HG03060 (cell line): ENCODE measurements at regions not wholly inside any gene's neighbourhood (a gene's known extent, or its start where the extent isn't known, plus 50 kb on each side); places are given as distances from the start of the nearest gene placed in this dataset.

Experiments used
- ATAC-seq: cut with Tn5 transposase; IDR thresholded peaks from one replicate; pipeline ENCODE4 v1.9.1; 2021; ENCODE audit warnings: low read depth, moderate number of reproducible peaks; ENCODE audit not compliant: unreplicated experiment

GRCh38 chr5:144896473-144896872 lies 725.8 kb downstream of the KCTD16 start:
- ATAC-seq, result no peak

- ATAC-seq, result no peak
These were observed 716.0 kb downstream of the KCTD16 start for GRCh38 chr5:144886668-144887067.

DNA sequence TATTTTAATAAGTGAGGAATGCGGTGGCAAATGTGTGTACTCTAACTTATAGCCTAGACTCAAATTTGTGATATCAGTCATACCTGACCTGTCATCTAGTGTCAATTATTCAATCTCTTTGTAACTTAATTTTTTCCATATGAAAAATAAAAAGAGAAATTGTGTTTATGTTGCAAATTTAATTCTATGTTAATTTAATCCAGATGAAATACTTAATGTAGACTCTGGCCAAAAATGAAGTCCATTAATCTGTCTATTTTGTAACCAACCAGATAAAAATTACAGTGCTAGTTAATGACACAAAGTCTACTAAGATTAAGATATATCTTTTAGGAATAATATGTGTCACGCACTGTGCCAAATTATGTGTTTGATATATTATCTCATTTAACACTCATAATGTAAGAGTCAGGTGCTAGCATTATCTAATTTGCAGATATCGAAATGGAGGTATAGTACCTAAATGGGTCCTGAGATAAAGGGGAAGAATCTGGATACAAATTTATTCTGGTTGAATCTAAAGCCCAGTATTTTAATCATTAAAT lies 712.1 kb downstream of the KCTD16 start:
- no peak for ATAC-seq

DNA sequence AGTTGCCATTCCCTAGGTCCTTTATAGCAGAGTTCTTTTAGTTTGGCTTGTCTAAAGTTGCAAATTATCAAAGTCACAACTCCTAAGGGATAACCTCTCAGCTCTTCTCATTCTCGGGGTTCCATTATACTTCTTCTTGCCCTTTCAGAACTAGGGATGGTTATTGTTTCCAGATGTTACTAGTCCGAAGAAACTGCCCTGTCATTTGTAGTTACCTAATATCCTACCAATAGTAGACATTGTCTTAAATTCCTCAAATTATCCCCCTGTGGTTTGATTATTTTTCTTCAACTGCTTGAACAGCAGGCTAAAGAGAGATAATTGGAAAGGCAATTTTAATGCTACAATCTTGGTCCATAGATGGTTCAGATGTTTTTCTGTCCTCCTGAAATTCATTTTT lies 709.8 kb downstream of the KCTD16 start:
- no peak for ATAC-seq

- ATAC-seq, result no peak
These were observed 706.3 kb downstream of the KCTD16 start for GRCh38 chr5:144876990-144877389.

GRCh38 chr5:144873076-144873475 lies 702.4 kb downstream of the KCTD16 start:
- ATAC-seq, result no peak

- peak; percentile 83 for ATAC-seq
These were observed 693.4 kb downstream of the KCTD16 start for GRCh38 chr5:144864118-144864517.

DNA sequence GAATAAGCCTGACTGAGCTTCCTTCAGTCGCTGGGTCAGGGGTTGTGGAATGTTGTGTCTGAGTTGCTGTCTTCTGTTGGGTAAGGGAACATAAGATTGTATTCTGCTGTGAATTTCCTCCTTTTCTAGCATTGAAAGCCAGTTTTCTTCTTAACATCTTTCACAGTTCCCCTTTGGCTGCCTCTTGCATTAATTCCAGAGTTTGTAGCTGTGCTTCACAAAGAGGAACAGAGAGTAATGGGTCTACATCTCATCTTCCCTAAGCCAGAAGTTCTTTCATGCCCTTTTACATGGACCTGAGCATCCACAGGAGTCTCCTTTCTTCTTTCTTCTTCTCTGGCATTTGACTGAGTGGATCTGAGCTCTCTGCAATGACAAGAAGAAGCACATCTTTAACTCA lies 686.8 kb downstream of the KCTD16 start:
- ATAC-seq, result no peak

- no peak for ATAC-seq
These were observed 673.4 kb downstream of the KCTD16 start for GRCh38 chr5:144844086-144844485.

GRCh38 chr5:144832416-144832815 lies 661.7 kb downstream of the KCTD16 start:
- ATAC-seq, result no peak

- ATAC-seq, result no peak
These were observed 661.0 kb downstream of the KCTD16 start for GRCh38 chr5:144831650-144832049.

- no peak for ATAC-seq
These were observed 651.8 kb downstream of the KCTD16 start for GRCh38 chr5:144822503-144822902.

- ATAC-seq, result no peak
These were observed 649.6 kb downstream of the KCTD16 start for GRCh38 chr5:144820278-144820677.

DNA sequence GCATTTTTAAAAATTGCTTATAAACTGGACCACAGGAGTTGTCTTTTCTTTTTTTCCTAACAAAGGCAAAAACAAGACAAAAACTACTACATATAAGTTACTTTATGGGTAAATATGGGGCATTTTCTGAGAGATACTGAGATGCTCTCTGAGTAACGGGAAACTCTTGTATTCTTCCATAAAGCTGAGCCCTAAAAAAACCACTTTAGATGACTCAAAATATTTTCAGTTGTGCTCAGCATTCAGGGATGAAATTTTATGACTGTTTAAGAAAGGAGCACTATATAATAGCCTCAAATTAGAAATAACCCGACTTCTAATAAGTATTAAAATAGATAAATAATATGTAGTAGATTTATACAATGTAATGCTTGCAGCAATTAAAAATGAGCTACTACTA lies 644.5 kb downstream of the KCTD16 start:
- ATAC-seq, result no peak

- no peak for ATAC-seq
These were observed 642.1 kb downstream of the KCTD16 start for GRCh38 chr5:144812763-144813162.

DNA sequence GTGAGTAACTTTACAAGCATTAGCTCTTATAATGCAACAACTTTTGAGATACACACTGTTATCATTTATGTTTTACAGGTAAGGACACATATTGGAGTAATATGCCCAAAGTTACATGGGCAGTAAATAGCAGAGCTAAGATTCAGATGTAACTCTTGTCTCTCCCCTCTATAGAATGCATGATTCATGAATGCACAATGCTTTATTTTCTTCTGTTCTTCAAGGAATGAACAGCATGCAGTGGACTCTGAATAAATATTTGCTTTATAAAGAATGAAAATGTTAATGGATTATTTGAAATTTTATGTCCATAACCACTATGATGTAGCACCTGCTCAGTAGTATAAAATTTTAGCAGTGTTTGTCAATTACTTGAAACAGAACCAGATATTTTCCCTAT lies 629.5 kb downstream of the KCTD16 start:
- ATAC-seq, result no peak

- no peak for ATAC-seq
These were observed 627.9 kb downstream of the KCTD16 start for GRCh38 chr5:144798595-144798994.

DNA sequence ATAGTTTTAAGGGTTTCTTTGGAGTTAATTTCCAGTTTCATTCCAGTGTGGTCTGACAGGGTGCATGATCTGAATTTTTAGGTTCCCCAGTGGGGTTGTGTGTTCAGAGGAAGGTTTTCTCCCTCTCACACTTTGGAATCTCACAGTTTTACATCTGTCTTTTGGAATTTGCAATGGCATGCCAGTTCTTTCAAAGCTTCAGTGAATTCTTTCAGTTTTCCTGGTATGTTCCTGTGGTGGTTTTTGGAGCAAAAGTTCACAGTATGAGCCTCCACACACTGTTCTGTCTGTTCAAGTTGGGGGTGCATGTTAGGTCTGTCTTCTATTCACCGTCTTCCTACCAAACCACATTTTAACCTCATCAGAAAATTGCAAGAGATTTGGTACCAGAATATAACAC lies 624.2 kb downstream of the KCTD16 start:
- no peak for ATAC-seq

- no peak for ATAC-seq
These were observed 617.9 kb downstream of the KCTD16 start for GRCh38 chr5:144788556-144788955.

- ATAC-seq, result no peak
These were observed 617.4 kb downstream of the KCTD16 start for GRCh38 chr5:144788046-144788445.

- no peak for ATAC-seq
These were observed 608.7 kb downstream of the KCTD16 start for GRCh38 chr5:144779368-144779767.

- ATAC-seq, result no peak
These were observed 607.9 kb downstream of the KCTD16 start for GRCh38 chr5:144778561-144778960.

DNA sequence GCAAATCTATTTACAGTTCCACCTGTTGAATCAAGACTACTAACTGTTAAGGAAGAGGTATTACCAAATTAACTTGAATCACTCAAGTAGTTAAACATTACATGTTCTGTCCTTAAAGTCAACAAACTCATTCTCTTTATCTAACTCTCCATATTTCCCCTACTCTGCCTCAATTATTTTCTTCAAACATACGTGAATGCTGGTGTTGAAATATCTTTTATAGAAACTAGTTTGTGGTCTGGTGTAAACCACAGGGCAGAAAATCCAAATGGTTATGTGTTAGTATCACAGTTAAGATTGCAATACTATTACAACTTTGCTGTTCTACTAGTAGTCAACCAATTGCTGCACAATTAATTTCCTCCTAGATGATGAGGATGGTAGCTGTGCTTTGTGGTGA lies 603.5 kb downstream of the KCTD16 start:
- no peak for ATAC-seq
